ENCODE measurements at regions not wholly inside any gene's neighbourhood (a gene's known extent, or its start where the extent isn't known, plus 50 kb on each side); places are given as distances from the start of the nearest gene placed in this dataset.

- ATAC-seq, result peak; percentile 53
- TF ChIP-seq TCF4 (CRISPR knock-in tag; IDR thresholded peaks at IDR 0.05; ENCODE audit: borderline replicate concordance) (no peak), PATZ1 (CRISPR knock-in tag; IDR thresholded peaks at IDR 0.05; ENCODE audit: borderline replicate concordance) (no peak), CSDC2 (CRISPR knock-in tag; IDR thresholded peaks at IDR 0.05) (no peak), PPARA (CRISPR knock-in tag; IDR thresholded peaks at IDR 0.05; ENCODE audit: borderline replicate concordance) (no peak), ZC3H10 (CRISPR knock-in tag; IDR thresholded peaks at IDR 0.05) (no peak), BACH2 (CRISPR knock-in tag; IDR thresholded peaks at IDR 0.05; ENCODE audit: borderline replicate concordance) (no peak), ARNTL (CRISPR knock-in tag; IDR thresholded peaks at IDR 0.05; ENCODE audit: borderline replicate concordance, low read depth) (no peak), SNAI2 (CRISPR knock-in tag; IDR thresholded peaks at IDR 0.05) (no peak)
These were observed 160.4 kb upstream of the TET2 start for GRCh38 chr4:104986306-104986705.

GRCh38 chr4:104989371-104989770, 157.3 kb upstream of the TET2 start:
- TF ChIP-seq CREB5 (CRISPR knock-in tag; IDR thresholded peaks at IDR 0.05; ENCODE audit: low read depth) (peak; percentile 50; the same call in 1 of the 2 replicates), ESRRG (CRISPR knock-in tag; IDR thresholded peaks at IDR 0.05) (no peak), PATZ1 (CRISPR knock-in tag; IDR thresholded peaks at IDR 0.05; ENCODE audit: borderline replicate concordance) (no peak), ZNF8 (CRISPR knock-in tag; IDR thresholded peaks at IDR 0.05) (no peak), ISL1 (CRISPR knock-in tag; IDR thresholded peaks at IDR 0.05) (0 out of 2 replicates have a peak, but pooled peaks have one; percentile 30), SNAI2 (CRISPR knock-in tag; IDR thresholded peaks at IDR 0.05) (peak; percentile 51; the same call in 1 of the 2 replicates), PPARA (CRISPR knock-in tag; IDR thresholded peaks at IDR 0.05; ENCODE audit: borderline replicate concordance) (no peak)
- ATAC-seq, result peak; percentile 77

- ATAC-seq, result no peak
These were observed 144.4 kb upstream of the TET2 start for GRCh38 chr4:105002278-105002677.

More at GRCh38 chr4:105002278-105002677, 144.4 kb upstream of the TET2 start:
- TF ChIP-seq ZNF70 (CRISPR knock-in tag; IDR thresholded peaks at IDR 0.05) (no peak), PPARA (CRISPR knock-in tag; IDR thresholded peaks at IDR 0.05; ENCODE audit: borderline replicate concordance) (no peak), ZFP30 (CRISPR knock-in tag; IDR thresholded peaks at IDR 0.05) (no peak), TCF4 (CRISPR knock-in tag; IDR thresholded peaks at IDR 0.05; ENCODE audit: borderline replicate concordance) (no peak), SNAI2 (CRISPR knock-in tag; IDR thresholded peaks at IDR 0.05) (no peak), TSHZ2 (CRISPR knock-in tag; IDR thresholded peaks at IDR 0.05) (no peak), CSRNP3 (CRISPR knock-in tag; IDR thresholded peaks at IDR 0.05) (no peak), ARNTL (CRISPR knock-in tag; IDR thresholded peaks at IDR 0.05; ENCODE audit: borderline replicate concordance, low read depth) (no peak), ZNF565 (CRISPR knock-in tag; conservative IDR thresholded peaks at IDR 0.05; ENCODE audit: low read depth) (no peak), BACH2 (CRISPR knock-in tag; IDR thresholded peaks at IDR 0.05; ENCODE audit: borderline replicate concordance) (no peak), ZNF8 (CRISPR knock-in tag; IDR thresholded peaks at IDR 0.05) (no peak), RARB (CRISPR knock-in tag; IDR thresholded peaks at IDR 0.05) (no peak), OSR1 (CRISPR knock-in tag; IDR thresholded peaks at IDR 0.05) (no peak), TOX (CRISPR knock-in tag; IDR thresholded peaks at IDR 0.05; ENCODE audit: borderline replicate concordance) (no peak), ESRRG (CRISPR knock-in tag; IDR thresholded peaks at IDR 0.05) (no peak), ZC3H10 (CRISPR knock-in tag; IDR thresholded peaks at IDR 0.05) (no peak), ISL1 (CRISPR knock-in tag; IDR thresholded peaks at IDR 0.05) (no peak), CREB5 (CRISPR knock-in tag; IDR thresholded peaks at IDR 0.05; ENCODE audit: low read depth) (no peak), POU6F1 (CRISPR knock-in tag; IDR thresholded peaks at IDR 0.05; ENCODE audit: borderline replicate concordance, low read depth) (no peak)

All from SK-N-SH treated with all-trans-retinoic acid at 6 μM for 48 hours (cell line).